WERI-Rb-1 (cell line): ENCODE measurements at regions not wholly inside any gene's neighbourhood (a gene's known extent, or its start where the extent isn't known, plus 50 kb on each side); places are given as distances from the start of the nearest gene placed in this dataset.

Experiments used
- DNase-seq: peaks from one replicate; pipeline ENCODE4 v3.0.0-alpha.2; 2020
- H3K27ac ChIP-seq: fragments of 250-450 bp; sonication (Bioruptor Pico); 2 replicates; pipeline ENCODE4 v1.5.1; 2020; ENCODE audit warnings: mild to moderate bottlenecking, moderate library complexity
- H3K27me3 ChIP-seq: fragments of 250-450 bp; sonication (Bioruptor Pico); 2 replicates; pipeline ENCODE4 v1.5.1; 2021; ENCODE audit warnings: mild to moderate bottlenecking, low read depth, moderate library complexity; ENCODE audit not compliant: insufficient read depth, severe bottlenecking
- H3K36me3 ChIP-seq: fragments of 250-450 bp; sonication (Bioruptor Pico); 2 replicates; pipeline ENCODE4 v1.5.1; 2020; ENCODE audit warnings: mild to moderate bottlenecking, moderate library complexity
- H3K4me3 ChIP-seq: 2 replicates; pipeline ENCODE4 v1.5.1; 2011; ENCODE audit warnings: low read depth, mild to moderate bottlenecking, control low read depth, low read length
- H3K9me3 ChIP-seq: fragments of 250-450 bp; sonication (Bioruptor Pico); 2 replicates; pipeline ENCODE4 v1.5.1; 2021; ENCODE audit warnings: mild to moderate bottlenecking, moderate library complexity; ENCODE audit not compliant: severe bottlenecking
- CTCF ChIP-seq: IDR thresholded peaks from 2 replicates; pipeline ENCODE4 v1.5.1; 2011; ENCODE audit warnings: low read depth, mild to moderate bottlenecking, control low read depth, inconsistent platforms, low read length

DNA sequence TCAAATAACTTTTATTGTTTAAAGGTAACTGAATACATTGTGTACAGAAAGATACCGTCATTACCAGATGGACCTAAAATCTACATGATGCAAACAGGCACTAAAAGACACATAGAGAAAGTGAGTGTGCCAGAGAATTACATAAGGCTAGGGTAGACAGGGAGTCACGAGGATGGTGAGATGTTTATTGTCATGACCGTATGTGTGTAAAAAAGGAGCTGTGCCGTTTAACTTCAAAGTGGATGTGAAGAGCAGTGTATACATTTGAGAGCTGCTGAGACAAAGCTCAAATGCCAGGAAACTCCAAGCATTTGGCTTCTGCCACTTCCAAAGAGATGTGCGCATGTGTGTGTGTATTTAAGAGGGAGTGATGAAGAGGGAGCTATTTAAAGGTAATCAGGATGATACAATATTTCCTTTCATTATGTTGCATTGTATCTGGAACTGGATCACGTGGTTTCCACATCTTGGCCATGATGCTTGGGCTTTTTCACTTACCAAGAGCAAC, 51.4 kb upstream of the IGF1R start:
- no peak for TF ChIP-seq CTCF
- Histone ChIP-seq H3K27ac (no peak overlapping the region), H3K4me3 (no peak overlapping the region), H3K9me3 (peaks cover 5% of the 10 kb centered on the region), H3K27me3 (peaks cover 89% of the 10 kb centered on the region), H3K36me3 (no peaks in the 10 kb centered on the region)
- DNase-seq = no peak

DNA sequence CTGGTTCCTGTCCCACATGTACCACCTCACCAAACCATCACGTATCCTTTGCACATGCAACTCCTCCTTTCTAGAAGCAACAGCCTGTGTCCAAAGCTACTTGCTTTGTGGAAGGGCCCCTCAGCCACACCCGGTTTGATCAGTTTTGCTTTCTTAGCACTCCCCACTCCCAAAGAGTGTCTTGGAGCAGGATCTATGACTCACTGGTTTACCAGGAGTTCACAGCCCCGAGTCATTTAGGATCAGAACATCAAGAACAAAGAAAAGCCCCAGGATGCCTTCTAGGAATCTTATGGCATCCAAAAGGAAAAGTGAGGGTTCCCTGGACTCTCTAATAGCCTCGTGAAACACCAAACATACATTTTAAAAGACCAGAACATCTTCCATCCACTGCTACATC, 50.7 kb upstream of the IGF1R start:
- Histone ChIP-seq H3K36me3 (no peaks in the 10 kb centered on the region), H3K4me3 (no peak overlapping the region), H3K27ac (no peak overlapping the region), H3K9me3 (no peaks in the 10 kb centered on the region), H3K27me3 (peaks cover 90% of the 10 kb centered on the region)
- no peak for DNase-seq
- no peak for TF ChIP-seq CTCF
